T-helper 17 cell (primary cell): ENCODE measurements at regions not wholly inside any gene's neighbourhood (a gene's known extent, or its start where the extent isn't known, plus 50 kb on each side); places are given as distances from the start of the nearest gene placed in this dataset.

Source experiments
- ATAC-seq: fragments of 150-1000 bp; cut with Tn5 transposase; 2 replicates; pipeline ENCODE4 v1.10.0; 2021; ENCODE audit warnings: mild to moderate bottlenecking, moderate library complexity
- DNase-seq, 3 donors: peaks; one replicate each; pipeline versions ENCODE4 v3.0.0 to v3.0.0-alpha.2; 2020 to 2021
- H3K9me3 ChIP-seq: one replicate; pipeline ENCODE4 v1.7.0; 2013; ENCODE audit warnings: low read length, mild to moderate bottlenecking; ENCODE audit not compliant: control insufficient read depth, poor library complexity, severe bottlenecking
- H3K27ac Mint-ChIP-seq: one replicate; pipeline ENCODE4 v1.8.0; 2022; ENCODE audit warnings: mild to moderate bottlenecking, moderate library complexity, mixed read lengths
- H3K27me3 Mint-ChIP-seq: one replicate; pipeline ENCODE4 v1.8.0; 2022; ENCODE audit warnings: mixed read lengths
- H3K36me3 Mint-ChIP-seq: one replicate; pipeline ENCODE4 v1.8.0; 2022; ENCODE audit warnings: low read depth, mixed read lengths
- H3K4me1 Mint-ChIP-seq: one replicate; pipeline ENCODE4 v1.8.0; 2022; ENCODE audit warnings: mild to moderate bottlenecking, mixed read lengths
- H3K4me3 Mint-ChIP-seq: one replicate; pipeline ENCODE4 v1.8.0; 2022; ENCODE audit warnings: mild to moderate bottlenecking, moderate library complexity, mixed read lengths

DNA sequence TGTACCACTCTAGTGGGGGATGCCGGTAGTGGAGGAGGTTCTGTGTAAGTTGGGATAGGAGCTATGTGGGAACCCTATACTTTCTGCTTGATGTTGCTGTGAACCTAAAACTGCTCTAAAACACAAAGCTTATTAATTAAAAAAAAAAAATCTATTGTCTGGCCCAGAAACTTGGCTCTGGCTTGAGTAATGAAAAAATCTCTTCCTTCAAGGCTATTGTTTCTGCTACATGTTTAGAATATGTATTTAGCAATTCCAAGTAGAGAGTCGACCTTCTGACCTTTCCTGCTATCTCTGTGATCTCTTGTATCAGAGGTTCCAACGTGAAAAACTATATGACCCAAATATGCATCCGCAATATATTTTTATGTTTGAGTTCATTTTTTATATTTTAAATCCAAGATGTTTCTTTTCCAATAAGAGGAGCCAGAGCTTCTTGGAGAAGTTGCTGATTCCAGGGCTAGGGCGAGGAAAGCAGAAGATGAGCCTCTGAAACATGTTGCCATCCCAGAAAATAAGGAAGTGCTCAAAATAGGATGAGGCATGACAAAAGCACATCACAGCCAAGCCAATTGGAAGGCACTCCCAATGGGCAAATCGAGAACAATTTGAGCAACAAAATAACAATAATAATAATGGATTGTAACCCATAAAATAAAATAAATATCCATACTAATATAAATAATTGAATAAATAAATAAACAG, 184.6 kb upstream of the TMEM260 start:
- Mint-ChIP-seq H3K27ac (no peak overlapping the region), H3K4me1 (no peaks in the 10 kb centered on the region), H3K27me3 (no peaks in the 10 kb centered on the region), H3K36me3 (no peaks in the 10 kb centered on the region), H3K4me3 (no peak overlapping the region)
- no peaks in the 10 kb centered on the region for H3K9me3 ChIP-seq
- no peak for DNase-seq
- ATAC-seq: no peak

GRCh38 chr14:56400109-56400825, 179.3 kb upstream of the TMEM260 start:
- Mint-ChIP-seq H3K4me3 (no peak overlapping the region), H3K27ac (no peak overlapping the region), H3K27me3 (no peaks in the 10 kb centered on the region), H3K36me3 (no peaks in the 10 kb centered on the region), H3K4me1 (no peaks in the 10 kb centered on the region)
- ATAC-seq (no peak), DNase-seq (no peak)
- H3K9me3 ChIP-seq: no peaks in the 10 kb centered on the region

- H3K27me3 Mint-ChIP-seq: peaks cover 7% of the 10 kb centered on the region
- no peak overlapping the region for H3K27ac Mint-ChIP-seq
- no peaks in the 10 kb centered on the region for H3K9me3 ChIP-seq
- H3K36me3 Mint-ChIP-seq: peaks cover 2% of the 10 kb centered on the region
- DNase-seq (no peak), ATAC-seq (no peak)
- peaks cover 8% of the 10 kb centered on the region for H3K4me1 Mint-ChIP-seq
- peak overlapping the region; percentile 70 for H3K4me3 Mint-ChIP-seq
Measured at GRCh38 chr14:56412468-56413434, 166.8 kb upstream of the TMEM260 start.

DNA sequence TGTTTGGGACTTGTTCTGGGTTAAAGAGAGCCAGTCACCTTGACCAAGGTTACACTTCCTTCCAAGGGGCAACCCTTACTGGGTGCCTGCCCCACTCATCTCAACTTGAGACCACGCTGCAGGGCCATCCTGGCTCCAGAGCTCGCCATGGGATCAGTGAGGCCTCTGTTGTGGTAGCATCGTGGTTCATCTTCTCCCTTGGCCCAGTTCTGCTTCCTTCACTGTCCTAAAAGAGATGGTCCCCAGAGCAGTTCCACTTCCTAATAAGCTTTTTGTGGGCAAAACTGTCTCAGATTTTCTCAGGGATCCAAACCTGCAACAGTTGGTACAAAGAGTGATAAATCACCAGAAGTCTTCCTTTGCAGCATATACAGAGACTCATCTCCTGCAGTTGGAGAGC, 165.9 kb upstream of the TMEM260 start:
- no peaks in the 10 kb centered on the region for H3K9me3 ChIP-seq
- no peak overlapping the region for H3K4me3 Mint-ChIP-seq
- peaks cover 2% of the 10 kb centered on the region for H3K36me3 Mint-ChIP-seq
- no peak for ATAC-seq
- H3K27ac Mint-ChIP-seq: no peak overlapping the region
- no peak for DNase-seq
- H3K27me3 Mint-ChIP-seq: peaks cover 11% of the 10 kb centered on the region
- H3K4me1 Mint-ChIP-seq: peaks cover 10% of the 10 kb centered on the region

DNA sequence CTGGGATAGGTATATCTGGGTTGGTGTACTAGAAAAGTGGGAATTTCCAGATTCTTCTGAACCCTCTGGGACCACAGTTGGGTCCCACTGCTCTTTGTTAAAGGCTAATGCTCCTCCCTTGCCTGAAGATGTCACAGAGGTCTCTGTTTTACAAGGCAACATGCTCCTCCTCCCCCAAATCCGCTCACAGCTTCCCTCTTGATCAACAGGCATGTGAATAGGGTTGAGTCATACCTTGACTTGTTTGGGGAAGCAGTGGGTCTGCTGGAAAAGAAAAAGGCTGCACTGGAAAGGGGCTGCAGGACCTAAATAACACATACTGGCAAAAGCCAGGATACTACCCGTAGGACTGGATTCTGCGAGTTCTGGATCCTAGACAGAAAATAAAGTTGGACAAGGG, 165.4 kb upstream of the TMEM260 start:
- peaks cover 2% of the 10 kb centered on the region for H3K36me3 Mint-ChIP-seq

DNA sequence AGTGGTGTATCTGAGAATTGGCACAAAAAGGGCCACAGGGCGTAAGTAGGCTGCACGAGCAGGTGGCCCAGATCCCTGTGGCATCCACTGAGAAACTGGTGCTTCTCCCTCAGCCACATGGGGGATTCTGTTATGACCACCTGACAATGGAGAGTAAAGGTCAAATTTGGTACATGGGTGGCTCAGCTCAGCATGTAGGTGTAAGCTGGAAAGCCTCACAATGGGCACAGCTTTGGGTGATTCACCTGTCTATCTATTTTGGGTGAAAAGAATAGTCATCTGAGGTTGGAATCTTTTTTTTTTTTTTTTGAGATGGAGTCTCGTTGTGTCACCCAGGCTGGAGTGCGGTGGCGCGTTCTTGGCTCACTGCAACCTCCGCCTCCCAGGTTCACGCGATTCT, 163.4 kb upstream of the TMEM260 start:
- no peak overlapping the region for H3K27ac Mint-ChIP-seq
- DNase-seq: no peak
- peaks cover 21% of the 10 kb centered on the region for H3K27me3 Mint-ChIP-seq
- peaks cover 2% of the 10 kb centered on the region for H3K36me3 Mint-ChIP-seq
- no peak overlapping the region for H3K4me3 Mint-ChIP-seq
- ATAC-seq: no peak
- peaks cover 10% of the 10 kb centered on the region for H3K4me1 Mint-ChIP-seq
- H3K9me3 ChIP-seq: no peaks in the 10 kb centered on the region

More for the DNA sequence above, 165.4 kb upstream of the TMEM260 start:
- ATAC-seq (no peak), DNase-seq (no peak)
- H3K4me3 Mint-ChIP-seq: no peak overlapping the region
- H3K27ac Mint-ChIP-seq: no peak overlapping the region
- H3K9me3 ChIP-seq: no peaks in the 10 kb centered on the region
- peaks cover 16% of the 10 kb centered on the region for H3K27me3 Mint-ChIP-seq
- peaks cover 10% of the 10 kb centered on the region for H3K4me1 Mint-ChIP-seq

- no peak for ATAC-seq
- H3K9me3 ChIP-seq: no peaks in the 10 kb centered on the region
- peaks cover 10% of the 10 kb centered on the region for H3K4me1 Mint-ChIP-seq
- no peak overlapping the region for H3K27ac Mint-ChIP-seq
- peaks cover 27% of the 10 kb centered on the region for H3K27me3 Mint-ChIP-seq
- DNase-seq: no peak
- no peak overlapping the region for H3K4me3 Mint-ChIP-seq
- H3K36me3 Mint-ChIP-seq: peaks cover 2% of the 10 kb centered on the region
Measured at GRCh38 chr14:56417173-56417572, 162.4 kb upstream of the TMEM260 start.

DNA sequence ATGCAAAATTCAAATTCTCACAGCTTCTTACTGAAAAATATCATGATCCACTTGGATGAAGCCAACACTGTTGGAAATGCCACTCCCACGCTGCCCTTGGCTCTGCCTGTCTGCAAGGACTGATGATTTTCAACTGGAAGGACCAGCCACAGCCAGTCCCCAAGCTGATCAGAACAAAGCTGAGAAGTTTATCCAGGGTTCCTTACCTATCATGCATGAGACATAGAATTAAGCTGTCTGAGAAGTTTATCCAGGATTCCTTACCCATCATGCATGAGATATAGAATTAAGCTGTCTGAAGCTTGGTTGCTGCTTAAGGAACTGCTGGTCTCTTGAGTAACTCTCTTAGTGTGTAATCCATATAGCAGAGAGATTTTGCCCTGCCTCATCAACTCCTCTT, 159.8 kb upstream of the TMEM260 start:
- Mint-ChIP-seq H3K4me1 (peaks cover 8% of the 10 kb centered on the region), H3K27ac (no peak overlapping the region), H3K27me3 (peaks cover 27% of the 10 kb centered on the region), H3K4me3 (no peak overlapping the region), H3K36me3 (peaks cover 2% of the 10 kb centered on the region)
- DNase-seq (no peak), ATAC-seq (no peak)
- no peaks in the 10 kb centered on the region for H3K9me3 ChIP-seq

- no peaks in the 10 kb centered on the region for H3K36me3 Mint-ChIP-seq
- H3K4me3 Mint-ChIP-seq: no peak overlapping the region
- H3K4me1 Mint-ChIP-seq: peaks cover 8% of the 10 kb centered on the region
- peaks cover 40% of the 10 kb centered on the region for H3K27me3 Mint-ChIP-seq
- ATAC-seq: no peak
- H3K9me3 ChIP-seq: no peaks in the 10 kb centered on the region
- H3K27ac Mint-ChIP-seq: no peak overlapping the region
- DNase-seq: no peak
Measured at GRCh38 chr14:56422221-56422620, 157.4 kb upstream of the TMEM260 start.

DNA sequence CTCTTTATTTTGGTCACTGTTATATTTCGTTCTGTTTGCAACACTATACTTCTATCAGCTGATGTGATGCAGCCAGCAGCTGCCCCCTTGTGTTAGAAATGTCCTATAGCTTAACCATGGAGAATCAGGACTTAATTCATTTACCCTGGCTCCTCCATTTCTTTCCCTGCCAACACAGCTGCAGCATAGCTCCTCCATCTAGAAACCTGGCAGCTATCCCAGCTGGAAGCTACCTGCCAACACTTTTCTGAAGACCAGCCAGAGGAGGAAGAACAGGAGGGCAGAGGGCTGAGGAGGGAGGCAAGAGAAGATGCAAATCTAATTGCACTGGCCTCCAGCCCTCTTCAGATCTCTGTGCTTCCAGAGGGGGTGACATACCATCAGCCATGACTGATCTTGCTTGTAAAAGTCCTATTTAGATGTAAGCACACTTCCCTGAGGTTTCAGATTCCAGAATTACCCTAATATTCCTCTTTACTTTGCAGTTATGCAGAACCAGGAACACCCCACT, 156.8 kb upstream of the TMEM260 start:
- H3K4me3 Mint-ChIP-seq: no peak overlapping the region
- H3K4me1 Mint-ChIP-seq: peaks cover 8% of the 10 kb centered on the region
- peak; percentile 55 for ATAC-seq
- peaks cover 38% of the 10 kb centered on the region for H3K27me3 Mint-ChIP-seq
- no peaks in the 10 kb centered on the region for H3K36me3 Mint-ChIP-seq
- H3K27ac Mint-ChIP-seq: no peak overlapping the region
- no peak for DNase-seq
- H3K9me3 ChIP-seq: no peaks in the 10 kb centered on the region

GRCh38 chr14:56423544-56423943, 156.1 kb upstream of the TMEM260 start:
- Mint-ChIP-seq H3K4me1 (peaks cover 6% of the 10 kb centered on the region), H3K27me3 (peaks cover 35% of the 10 kb centered on the region), H3K27ac (no peak overlapping the region), H3K36me3 (no peaks in the 10 kb centered on the region), H3K4me3 (no peak overlapping the region)
- ATAC-seq (no peak), DNase-seq (no peak)
- no peaks in the 10 kb centered on the region for H3K9me3 ChIP-seq

DNA sequence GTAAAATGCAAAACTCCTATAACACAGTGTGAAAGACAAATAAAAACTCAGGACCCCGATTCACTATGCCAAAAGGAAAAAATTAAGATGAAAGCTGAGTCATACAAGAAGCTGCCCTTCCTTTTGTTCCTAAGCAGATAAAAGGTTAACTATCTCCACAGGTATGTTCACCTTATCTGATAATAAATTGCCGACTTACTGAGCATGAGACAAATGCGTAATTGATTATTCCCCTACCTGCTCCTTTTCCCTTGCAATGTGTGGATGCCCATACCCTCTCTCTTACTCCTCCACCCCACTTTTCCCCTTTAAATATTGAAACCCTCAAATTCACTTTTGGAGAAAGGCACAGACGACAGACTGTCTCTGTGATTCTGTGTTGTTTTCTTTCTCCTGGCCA, 148.6 kb upstream of the TMEM260 start:
- ATAC-seq: no peak
- H3K4me1 Mint-ChIP-seq: no peaks in the 10 kb centered on the region
- peaks cover 29% of the 10 kb centered on the region for H3K27me3 Mint-ChIP-seq

DNA sequence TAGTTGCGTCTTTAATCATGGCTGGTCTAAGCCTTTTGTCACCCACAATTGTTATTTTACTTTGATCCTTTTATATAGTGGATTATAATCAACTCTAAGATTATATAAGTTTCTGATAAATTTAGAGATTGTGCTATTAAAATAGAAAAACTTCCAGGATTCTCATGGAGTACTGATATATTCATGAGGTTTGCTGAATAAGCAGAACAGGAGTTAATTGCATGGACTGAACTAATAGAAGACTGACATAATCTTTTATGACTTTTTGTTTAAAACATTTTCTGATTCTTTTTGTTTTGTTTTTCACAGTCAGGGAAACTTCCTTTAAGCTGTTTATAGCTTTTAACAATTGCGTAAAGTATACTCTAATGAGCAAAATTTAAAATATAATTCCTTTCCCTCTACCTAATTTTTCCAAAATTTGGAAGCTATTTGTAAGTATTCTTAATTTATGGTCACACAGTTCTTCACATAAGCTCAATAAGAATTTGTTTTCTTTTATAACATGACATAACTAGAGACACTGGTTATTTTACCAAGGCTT, 129.9 kb upstream of the TMEM260 start:
- no peak overlapping the region for H3K27ac Mint-ChIP-seq
- ATAC-seq (no peak), DNase-seq (no peak)
- no peak overlapping the region for H3K4me3 Mint-ChIP-seq
- H3K36me3 Mint-ChIP-seq: no peaks in the 10 kb centered on the region
- no peaks in the 10 kb centered on the region for H3K9me3 ChIP-seq
- H3K4me1 Mint-ChIP-seq: no peaks in the 10 kb centered on the region
- peaks cover 7% of the 10 kb centered on the region for H3K27me3 Mint-ChIP-seq

More for the DNA sequence above, 148.6 kb upstream of the TMEM260 start:
- Mint-ChIP-seq H3K27ac (no peak overlapping the region), H3K4me3 (no peak overlapping the region), H3K36me3 (no peaks in the 10 kb centered on the region)
- no peak for DNase-seq
- H3K9me3 ChIP-seq: no peaks in the 10 kb centered on the region
